Inflammatory macrophage treated with lipopolysaccharide for 4 hours (primary cell): ENCODE measurements at regions not wholly inside any gene's neighbourhood (a gene's known extent, or its start where the extent isn't known, plus 50 kb on each side); places are given as distances from the start of the nearest gene placed in this dataset.

Experiments used
- DNase-seq: peaks from one replicate; pipeline ENCODE4 v3.0.0-alpha.2; 2020

DNA sequence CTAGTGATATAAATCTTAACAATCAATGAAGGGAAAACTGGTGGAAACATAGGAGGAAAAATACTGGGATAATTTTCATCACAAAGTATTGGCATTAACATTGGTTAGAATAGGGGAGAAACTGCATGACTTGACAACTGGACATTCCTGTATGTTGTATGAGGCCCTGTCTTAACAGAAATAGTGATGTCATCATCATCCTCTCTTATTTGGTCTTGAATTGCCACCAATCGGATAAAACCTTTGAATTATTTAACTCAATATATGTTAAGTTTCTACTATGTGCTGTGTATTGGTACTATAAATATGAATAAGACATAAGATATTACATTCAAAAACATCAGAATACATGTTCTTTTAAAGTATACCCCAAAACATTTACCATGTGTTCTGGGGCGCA is 130.1 kb upstream of the CCDC54 start:
- DNase-seq: no peak

DNA sequence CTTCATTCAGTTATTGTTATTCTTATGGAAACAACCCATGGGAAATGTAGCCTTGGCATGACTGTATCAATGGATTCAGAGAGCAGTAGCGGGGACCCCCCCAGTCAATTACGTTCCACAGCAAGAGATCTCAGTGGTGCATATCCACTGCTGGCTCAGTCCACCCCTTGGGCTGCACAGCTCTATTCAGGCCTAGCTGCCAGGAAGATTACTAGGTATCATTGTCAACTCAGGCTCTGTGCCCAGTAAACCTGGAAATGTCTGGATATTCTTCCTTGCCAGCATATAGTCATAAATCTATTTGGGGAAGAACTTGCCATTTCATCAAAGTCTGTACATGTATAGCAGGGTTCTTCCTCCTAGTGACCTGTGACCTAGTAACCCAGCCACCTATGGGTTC is 128.1 kb upstream of the CCDC54 start:
- no peak for DNase-seq

DNA sequence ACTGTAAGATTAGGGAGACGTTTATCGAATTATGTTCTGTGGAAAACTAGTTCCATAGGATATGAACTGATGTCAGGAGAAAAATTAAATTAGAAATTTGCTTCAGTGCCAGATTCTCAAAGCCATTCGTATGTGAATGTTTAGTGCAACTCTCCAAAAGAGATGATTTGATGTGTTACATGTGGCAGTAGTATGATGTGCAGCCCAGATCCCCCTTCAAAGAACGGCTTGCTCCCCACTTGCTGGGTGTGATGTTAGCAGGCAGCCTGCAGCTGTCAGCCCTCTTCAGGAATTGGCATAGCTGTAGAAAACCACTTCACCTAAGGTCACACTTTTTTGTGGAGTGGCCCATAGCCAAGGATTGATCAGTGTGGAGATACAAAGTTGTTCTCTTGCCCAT is 127.0 kb upstream of the CCDC54 start:
- DNase-seq: no peak

DNA sequence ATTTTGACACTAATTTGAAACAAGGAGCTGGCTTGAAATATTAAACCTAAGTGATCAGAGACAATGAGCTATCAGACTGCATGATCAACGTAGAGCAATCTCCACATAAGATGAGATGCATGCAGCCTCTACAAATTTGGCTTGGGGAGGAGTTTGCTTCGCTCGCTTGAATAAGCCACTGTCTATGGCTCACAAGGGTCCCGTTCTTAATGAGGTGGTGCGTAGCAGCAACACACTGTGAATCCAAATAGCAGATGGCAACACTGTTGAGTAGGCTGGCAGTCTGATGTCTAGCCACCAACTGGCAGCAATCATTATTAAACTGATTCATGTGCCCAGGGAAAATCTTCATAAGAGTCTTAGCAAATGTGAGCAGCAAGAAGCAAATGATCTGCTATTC is 125.4 kb upstream of the CCDC54 start:
- DNase-seq: no peak

DNA sequence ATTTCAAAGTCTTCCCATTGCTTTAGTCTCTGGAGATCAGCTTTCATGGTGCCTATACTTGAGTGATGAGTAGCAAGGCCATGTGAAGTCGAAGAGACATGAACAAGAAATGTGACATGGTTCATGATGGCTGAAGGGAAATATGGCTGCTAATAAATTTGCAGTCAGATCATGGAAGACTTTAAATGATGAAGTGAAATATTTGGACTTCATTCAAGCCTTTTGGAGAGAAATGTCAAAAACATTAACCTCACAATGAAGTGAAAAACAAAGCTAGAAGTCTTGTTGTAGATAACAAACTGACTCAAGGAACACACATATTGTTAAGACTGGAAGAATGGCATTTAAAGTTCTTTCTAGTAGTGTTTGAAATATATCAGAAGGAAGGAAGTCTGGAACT is 120.3 kb upstream of the CCDC54 start:
- no peak for DNase-seq

DNA sequence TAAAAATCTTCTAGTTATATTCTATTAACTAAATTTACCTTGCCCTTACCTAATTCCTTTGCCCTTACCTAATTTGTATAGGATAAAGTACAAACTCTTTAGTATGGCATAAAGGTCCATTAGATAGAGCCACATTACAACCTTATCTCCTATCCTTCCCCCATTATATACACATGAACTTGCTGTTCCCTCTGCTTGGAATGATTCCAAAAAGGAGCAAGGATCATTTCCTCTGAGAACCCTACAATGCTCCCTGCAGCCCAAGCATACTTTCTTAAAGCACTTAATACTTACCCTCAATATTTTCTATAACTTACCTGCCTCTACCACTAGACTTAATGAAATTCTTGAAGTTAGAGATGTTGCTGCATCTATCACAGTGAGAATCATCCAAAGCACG is 118.9 kb upstream of the CCDC54 start:
- DNase-seq: no peak

DNA sequence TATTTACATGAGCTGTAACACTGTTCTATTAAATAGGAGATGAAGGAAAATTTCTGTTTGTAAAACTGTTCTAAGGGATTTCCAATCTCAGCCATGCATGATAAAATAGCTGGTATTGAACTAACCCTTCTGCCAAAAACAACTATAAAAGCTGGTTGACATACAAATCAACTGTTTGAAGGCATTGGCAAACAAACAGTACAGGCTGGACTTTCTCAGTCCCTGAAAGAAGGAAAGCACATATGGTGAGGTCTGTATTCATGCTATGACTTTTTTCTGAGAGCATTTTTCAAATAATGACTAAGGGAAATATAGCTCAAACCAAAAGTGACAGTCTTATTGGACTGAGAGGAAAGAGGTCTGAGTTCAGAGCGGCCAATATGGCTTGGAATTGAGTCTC is 117.0 kb upstream of the CCDC54 start:
- no peak for DNase-seq

DNA sequence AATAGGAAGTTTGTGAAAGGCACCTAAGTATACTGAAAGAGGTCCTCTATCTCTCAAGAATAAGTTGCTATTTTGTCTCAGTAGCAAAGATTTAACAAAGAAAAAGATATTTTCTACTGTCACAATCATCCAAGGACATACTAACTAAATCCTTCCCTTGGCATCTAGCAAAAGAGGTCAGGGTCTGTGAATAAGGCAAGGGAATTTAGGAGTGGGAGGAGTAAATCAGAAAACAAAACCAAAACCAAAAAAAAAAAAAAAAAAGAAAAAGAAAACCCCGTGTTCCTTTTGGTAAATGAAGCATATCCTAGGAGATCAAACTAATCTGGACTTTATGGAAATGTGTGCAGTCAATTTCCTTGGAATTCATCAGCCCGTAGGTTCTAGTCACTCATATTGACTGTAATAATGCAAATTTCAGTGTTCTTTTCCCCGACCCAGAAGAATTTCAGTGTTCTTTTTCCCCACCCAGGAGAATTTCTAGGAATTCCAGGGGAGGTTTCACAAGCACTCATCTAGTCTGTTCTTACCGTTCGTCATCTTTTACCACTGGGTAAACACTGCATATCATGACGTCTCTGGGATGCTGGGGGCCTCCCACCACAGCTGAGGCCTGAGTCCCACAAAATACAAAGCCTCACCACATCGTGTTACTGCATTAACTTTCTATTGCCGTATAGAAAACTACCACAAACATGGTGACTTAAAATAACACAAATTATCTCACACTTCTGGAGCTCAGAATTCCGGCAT is 113.8 kb upstream of the CCDC54 start:
- DNase-seq: peak; percentile 19

DNA sequence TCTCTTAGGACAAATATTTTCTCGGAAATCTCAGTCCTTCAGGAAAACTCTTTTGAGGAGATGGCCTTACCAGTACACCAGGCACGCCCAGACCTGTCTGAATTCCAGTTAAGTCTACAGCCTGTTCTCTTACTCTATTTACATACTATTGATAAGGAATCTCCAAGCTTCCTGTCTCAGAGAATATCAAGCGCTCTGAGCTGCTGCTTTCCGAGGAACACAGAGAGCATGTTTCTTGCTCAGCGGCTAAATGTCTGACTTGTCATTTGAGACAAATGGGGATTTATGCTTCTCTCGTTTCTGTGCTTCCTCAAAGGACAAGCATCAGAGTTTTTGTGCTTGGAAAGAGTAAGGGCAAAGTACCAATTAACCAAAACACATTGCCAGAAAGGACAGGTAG is 112.4 kb upstream of the CCDC54 start:
- DNase-seq: no peak

DNA sequence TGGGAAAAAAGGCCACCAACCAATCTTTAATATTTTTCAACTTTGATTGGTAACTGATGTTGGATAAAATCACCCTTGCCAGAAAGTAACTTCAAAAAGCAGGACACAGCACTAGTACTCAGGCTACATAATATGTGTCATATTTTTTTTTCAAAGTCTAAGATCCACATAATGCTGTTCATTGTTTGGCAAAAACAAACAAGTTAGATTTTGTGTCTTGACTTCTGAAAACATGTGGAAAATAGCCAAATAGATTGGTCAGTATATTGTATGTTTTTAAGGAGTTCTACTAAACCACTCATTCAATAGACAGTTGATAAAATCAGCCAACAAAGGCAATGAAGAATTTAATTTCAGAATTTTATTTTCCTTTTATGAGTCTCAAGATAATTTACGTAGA is 111.7 kb upstream of the CCDC54 start:
- DNase-seq: no peak

DNA sequence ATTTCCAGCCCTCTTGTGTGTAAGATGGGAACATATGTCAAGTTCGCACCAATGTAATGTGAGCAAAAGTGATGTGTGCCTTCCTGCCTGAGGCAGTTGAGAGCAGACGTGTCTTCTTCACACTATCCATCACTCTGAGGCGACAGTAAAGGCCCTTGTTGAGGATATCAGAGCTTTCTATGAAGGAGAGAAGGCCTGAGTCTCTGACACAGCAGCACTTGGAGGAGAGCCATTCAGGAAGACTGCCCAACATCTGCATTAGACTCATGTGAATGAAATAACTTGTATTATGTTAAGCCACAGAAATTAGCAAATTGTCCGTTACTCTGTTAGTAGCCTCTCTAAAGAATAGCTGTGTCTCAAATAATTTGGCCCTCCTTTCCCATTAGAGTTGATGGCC is 108.8 kb upstream of the CCDC54 start:
- DNase-seq: no peak

DNA sequence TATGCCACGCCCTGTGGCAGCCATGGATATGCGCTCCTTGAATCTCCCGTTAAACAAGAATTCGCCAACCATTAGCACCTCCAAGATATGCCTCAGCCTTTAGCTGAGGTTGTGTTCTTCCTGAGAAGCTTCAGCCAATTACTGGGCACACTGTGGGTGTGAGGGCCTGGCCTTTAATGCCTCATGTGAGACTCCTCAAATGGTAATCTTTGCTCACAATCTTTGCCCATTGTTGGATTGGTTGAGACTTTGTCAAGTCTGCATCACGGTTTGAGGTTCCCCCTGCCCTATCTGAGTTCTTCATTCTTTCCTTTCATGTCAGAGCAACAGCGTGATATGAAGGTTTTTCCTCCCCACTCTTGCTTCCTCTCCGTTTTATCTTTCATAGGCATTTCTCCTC is 108.1 kb upstream of the CCDC54 start:
- no peak for DNase-seq

DNA sequence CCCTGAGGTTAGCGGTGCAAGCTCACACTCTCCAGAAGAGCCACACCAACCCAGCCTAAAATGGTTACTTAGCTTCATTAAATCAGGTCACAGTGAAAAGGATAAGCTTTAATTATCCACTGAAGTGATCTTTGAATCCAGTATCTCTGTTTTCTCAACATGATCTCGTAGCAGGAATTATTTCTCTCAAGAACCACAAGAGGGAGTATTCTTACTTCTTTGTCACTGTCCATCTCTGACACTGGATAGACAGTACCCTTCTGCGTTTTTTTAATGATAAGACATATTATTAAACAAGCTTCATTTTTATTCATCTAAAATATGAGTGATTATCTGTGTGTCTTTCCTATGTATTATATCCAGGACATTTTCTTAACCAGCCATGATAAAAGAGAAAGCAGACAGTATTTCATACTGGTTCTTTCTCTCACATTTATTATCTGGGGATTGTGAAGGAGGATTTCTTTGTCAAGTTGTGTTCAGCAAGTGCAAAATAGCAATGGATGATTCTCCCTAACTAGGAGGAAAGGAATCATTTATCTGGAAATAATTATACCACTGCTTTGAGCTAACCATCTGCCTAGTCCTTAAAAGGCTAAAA is 105.4 kb upstream of the CCDC54 start:
- peak; percentile 39 for DNase-seq

DNA sequence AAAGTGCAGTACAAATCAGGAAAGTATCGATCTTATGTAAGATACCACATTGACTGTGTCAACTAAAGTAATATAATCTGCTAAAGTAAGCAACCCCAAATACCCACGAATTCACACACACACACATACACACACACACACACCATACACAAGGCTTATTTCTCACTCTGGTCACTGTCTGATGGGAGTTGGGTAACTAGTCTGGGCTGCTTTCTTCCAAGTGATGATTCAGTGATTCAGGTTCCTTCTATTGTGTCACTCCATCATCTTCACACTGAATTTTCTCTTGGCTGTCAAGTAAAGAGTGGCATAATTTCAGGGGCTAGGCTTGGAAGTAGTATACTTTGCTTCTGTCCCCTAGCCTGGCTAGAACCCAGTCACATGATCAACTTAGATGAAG is 104.8 kb upstream of the CCDC54 start:
- DNase-seq: no peak

DNA sequence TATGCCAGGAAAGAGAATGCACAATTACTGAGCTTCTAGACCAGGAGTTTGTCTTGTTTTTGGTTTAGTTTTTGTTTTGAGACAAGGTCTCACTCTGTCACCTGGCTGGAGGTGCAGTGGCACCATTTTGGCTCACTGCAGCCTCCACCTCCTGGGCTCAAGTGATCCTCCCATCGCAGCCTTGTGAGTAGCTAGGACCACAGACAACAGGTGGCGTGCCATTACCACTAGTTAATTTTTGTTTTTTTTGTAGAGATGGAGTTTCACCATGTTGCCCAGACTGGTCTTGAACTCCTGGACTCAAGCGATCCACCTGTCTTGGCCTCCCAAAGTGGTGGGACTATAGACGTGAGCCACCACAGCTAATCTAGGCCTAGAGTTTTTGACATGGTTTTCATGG is 104.4 kb upstream of the CCDC54 start:
- no peak for DNase-seq

DNA sequence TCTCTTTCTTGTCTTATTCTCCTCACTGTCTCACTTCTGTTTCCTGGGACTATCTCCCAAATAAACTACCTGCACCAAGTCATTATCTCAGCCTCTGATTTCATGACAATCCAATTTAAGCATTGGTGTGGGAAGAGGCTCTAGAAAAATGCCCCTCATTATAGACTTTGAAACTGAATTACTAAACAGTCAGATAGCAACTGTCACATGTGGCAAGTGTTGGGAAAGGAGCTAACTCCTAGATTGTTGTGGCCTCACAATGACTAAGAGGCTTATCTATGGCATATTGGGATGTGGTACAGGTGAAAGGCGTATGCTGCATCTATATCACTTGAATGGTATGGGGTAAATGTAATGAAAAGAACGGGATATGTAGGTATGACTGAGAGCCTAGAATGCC is 103.5 kb upstream of the CCDC54 start:
- DNase-seq: no peak

DNA sequence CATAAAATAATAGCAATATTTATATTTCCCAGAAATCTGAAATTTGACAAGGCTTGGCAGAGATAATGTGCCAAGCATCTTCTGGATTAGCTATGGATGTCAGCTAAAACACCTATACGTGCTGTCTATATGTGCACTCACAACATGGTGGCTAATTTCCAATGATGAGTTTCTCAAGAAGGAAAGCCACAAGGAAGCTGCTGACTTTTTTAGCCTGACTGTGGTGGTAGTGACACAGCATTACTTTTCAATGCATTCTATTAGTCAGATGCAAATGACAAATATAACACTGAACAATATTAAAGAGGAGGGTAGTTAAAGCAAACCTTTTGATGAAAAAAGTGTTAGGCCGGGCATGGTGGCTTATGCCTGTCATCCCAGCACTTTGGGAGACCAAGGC is 101.7 kb upstream of the CCDC54 start:
- DNase-seq: no peak

DNA sequence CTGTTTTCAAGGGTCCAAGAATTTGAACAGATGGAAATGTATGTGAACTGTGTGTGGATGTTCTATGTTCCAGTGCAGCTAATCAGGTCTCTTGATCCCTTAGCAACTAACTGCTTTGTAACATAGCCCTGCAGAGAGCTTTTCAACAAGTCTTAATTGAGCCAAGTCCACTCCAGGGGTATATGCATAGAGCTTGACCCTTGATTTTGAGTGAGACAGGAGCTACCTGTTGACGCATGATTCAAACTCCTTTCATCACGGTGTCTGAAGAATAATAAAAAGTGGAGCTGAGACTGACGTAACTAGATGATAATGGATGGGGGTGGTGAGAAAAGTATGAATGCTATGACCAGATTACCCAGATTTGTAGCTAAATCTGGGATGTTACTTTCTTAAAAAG is 93.3 kb upstream of the CCDC54 start:
- DNase-seq: no peak

DNA sequence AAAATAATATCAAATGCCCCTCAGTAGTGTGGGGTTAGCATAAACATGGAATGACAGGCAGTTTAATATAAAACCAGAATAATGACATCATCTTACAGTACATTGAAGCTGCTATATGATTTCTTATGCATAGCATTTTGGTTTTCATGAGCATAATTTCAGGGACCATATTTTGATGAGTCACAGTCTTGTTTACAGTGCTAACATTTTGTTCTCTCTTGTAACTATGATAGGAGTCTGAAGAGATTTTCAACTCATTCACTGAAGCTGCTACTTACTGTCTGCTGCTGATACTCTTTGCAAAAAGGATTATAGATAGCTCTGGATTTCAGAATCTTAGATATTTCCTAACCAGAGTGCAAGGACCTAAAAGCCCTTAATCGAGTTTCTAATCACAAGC is 92.6 kb upstream of the CCDC54 start:
- no peak for DNase-seq

DNA sequence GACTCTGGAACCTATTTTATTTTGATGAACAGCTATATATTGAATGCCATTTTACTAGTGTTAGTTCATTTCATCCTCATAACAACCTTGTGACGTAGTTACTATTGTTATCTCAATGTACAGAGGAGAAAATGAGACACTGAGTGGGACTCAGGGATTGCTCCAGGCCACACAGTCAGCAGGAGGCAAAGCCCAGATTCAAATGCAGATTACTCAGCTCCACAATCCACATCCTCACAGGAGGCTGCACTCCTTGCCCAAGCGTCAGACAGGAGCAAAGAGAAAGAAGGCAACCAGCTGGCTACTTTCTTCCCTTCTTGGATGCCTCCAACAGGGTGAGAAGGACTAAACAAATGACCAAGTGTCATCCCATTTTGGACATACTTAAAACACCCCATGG is 92.0 kb upstream of the CCDC54 start:
- DNase-seq: no peak

DNA sequence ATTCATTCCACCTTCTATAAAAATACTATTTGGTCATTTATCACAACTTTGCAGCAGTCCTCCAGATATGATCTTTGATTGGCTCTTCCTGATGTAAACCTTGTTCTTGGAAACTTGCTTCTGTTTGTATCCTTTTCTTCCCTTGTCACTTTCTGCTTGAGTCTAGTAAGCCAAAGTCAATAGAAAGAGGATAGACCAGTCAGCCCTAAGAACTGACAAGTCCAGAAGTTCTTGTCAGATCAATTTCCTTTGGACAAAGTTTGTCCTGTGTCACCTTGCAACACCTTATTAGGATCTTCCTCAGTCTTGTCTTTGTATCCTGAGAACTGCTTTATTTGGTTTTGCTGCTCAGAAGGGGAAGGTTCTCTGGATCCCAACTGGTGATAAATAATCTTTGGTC is 87.9 kb upstream of the CCDC54 start:
- DNase-seq: no peak

DNA sequence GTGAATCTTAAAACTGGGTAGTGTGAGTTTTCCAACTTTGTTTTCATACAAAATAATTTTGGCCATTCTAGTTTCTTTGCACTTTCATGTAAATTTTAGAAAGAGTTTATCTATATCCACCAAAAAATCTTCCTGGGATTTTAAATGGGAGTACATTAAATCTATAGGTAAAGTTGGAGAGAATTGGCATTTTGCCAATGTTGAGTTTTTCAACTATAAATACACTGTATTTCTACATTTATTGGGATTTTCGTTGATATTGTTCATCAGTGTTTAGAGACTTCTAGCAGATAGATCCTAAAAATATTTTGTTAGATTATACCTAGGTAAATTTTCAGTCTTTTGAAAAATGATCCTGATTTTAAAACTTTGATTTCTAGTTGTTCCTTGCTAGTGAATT is 83.1 kb upstream of the CCDC54 start:
- no peak for DNase-seq

DNA sequence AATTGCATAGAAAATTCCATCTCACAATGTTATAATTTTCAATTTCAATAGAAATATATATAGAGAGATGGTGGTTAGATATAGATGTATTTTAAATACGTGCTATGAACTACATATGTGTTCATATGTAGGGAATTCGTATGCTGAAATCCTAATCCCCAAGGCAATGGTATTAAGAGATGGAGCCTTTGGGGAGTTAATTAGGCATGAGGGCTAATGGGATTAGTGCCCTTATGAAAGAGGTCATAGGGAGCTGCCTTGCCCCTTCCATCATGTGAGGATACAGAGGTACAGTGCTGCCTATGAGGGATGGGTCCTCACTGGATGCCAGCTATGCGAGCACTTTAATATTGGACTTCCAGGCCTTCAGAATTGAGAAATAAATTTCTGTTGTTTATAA is 79.6 kb upstream of the CCDC54 start:
- DNase-seq: no peak

DNA sequence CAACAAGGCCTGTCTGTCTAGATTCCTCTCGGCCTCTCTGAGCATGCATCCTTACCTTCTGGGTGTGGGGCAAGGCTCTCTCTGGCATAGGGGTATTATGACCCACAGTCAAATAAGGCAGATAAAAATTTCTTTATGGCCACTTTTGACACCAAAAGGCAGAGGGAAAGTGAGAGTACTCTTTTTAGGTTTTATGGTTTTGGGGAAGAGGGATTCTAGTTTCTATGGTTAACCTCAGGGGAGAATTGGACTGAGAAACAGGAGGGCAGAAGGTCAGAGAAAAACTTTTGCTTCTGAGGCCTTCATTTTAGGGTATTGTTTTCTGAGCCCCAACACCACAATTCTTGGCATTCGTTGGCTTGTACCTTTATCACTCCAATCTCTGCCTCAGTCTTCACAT is 70.0 kb upstream of the CCDC54 start:
- DNase-seq: no peak

DNA sequence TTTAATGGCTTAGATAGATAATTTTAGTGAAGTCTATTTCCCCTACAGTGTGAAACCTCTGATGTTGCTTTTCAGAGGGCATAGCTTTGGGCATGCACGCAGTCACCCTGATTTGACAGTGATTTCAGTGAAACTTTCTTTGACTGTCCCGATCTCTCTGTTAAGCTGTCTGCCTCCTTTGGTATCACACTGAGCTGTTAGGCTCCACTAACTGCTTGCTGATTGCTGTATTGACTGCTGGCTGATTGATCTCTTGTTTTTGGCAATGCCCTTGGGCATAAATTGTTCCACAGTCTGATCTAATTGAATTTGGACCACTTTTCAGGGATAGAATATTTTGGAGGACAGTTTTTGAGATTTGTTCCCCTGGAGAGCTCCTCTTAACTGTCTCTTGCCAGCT is 68.5 kb upstream of the CCDC54 start:
- no peak for DNase-seq
